GM18526 (cell line): ENCODE measurements at regions not wholly inside any gene's neighbourhood (a gene's known extent, or its start where the extent isn't known, plus 50 kb on each side); places are given as distances from the start of the nearest gene placed in this dataset.

ENCODE experiments used
- POLR2A ChIP-seq: IDR thresholded peaks from 3 replicates; pipeline ENCODE4 v1.6.1; 2011; ENCODE audit not compliant: insufficient read length; ENCODE audit errors: extremely low read depth

GRCh38 chr6:166771701-166772100 is 144.7 kb upstream of the RPS6KA2 start:
- no peak for TF ChIP-seq POLR2A

- TF ChIP-seq POLR2A = no peak
These were observed 143.4 kb upstream of the RPS6KA2 start for GRCh38 chr6:166770216-166771116.

GRCh38 chr6:166769648-166770047 is 142.6 kb upstream of the RPS6KA2 start:
- TF ChIP-seq POLR2A = no peak

- no peak for TF ChIP-seq POLR2A
These were observed 141.7 kb upstream of the RPS6KA2 start for GRCh38 chr6:166768761-166769160.

GRCh38 chr6:166767230-166767629 is 140.2 kb upstream of the RPS6KA2 start:
- no peak for TF ChIP-seq POLR2A

- no peak for TF ChIP-seq POLR2A
These were observed 139.7 kb upstream of the RPS6KA2 start for GRCh38 chr6:166766769-166767168.

GRCh38 chr6:166765234-166765541 is 138.1 kb upstream of the RPS6KA2 start:
- TF ChIP-seq POLR2A = no peak

- TF ChIP-seq POLR2A = no peak
These were observed 137.6 kb upstream of the RPS6KA2 start for GRCh38 chr6:166764473-166765233.

- no peak for TF ChIP-seq POLR2A
These were observed 136.8 kb upstream of the RPS6KA2 start for GRCh38 chr6:166763606-166764472.

GRCh38 chr6:166761801-166762200 is 134.8 kb upstream of the RPS6KA2 start:
- TF ChIP-seq POLR2A = no peak

- no peak for TF ChIP-seq POLR2A
These were observed 133.2 kb upstream of the RPS6KA2 start for GRCh38 chr6:166760288-166760687.

GRCh38 chr6:166758136-166758704 is 131.2 kb upstream of the RPS6KA2 start:
- TF ChIP-seq POLR2A = no peak

- no peak for TF ChIP-seq POLR2A
These were observed 130.4 kb upstream of the RPS6KA2 start for GRCh38 chr6:166757232-166758135.
